IPS DF 4.7 (cell line): ENCODE measurements at regions not wholly inside any gene's neighbourhood (a gene's known extent, or its start where the extent isn't known, plus 50 kb on each side); places are given as distances from the start of the nearest gene placed in this dataset.

Source experiments
- DNase-seq: peaks from one replicate; pipeline ENCODE4 v3.0.0-alpha.2; 2013; ENCODE audit warnings: low spot score; ENCODE audit errors: extremely low read depth

DNA sequence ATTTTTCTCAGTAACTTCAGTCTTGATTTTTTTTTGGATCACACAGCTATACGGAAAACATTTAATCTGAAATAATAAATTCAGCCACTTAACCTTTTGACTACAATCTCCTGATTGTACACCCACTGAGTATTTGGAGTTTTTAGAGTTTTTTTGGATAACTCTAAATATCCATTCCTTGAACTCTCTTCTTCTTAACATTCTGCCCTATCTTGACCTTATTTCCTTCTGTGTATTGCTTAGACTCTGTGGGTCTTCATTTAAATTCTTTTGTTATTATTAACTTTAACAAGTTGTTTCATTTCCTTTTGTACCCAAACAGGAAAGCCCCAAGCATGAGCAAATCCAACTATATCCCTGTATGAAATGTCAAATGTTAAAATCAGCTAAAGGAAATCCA is 170.2 kb upstream of the PTCHD4 start:
- DNase-seq: no peak

DNA sequence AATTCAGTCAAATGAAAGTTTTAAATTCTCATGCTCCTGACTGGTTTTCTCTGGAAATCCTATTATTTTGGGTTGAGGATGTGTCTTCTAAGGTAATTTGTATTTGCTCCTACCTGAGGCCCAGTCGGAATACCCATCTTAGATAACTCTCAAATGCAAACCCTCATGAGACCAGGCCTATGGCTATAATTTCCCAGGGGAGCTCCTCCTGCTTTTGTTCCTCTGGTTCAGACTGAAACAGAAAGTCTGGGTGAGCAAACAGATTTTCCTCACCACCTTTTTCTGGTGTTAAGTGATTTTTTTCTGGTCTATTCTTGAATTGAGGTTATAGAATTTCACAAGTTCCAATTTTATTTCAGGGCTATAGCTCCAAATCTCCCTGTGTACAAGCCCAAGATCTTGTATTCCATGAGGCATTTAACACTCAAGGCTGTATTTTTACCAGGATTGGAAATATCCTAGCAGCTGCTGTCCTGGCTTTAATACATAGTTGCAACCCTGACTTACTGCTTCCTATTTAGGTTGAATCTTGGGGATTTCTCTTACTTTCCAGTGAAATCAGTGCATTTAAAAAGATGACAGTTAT is 169.1 kb upstream of the PTCHD4 start:
- no peak for DNase-seq

- no peak for DNase-seq
Measured at GRCh38 chr6:48278261-48278660, 167.3 kb upstream of the PTCHD4 start.

- DNase-seq: no peak
Measured at GRCh38 chr6:48272518-48272917, 161.5 kb upstream of the PTCHD4 start.

- DNase-seq: no peak
Measured at GRCh38 chr6:48255094-48255493, 144.1 kb upstream of the PTCHD4 start.

- no peak for DNase-seq
Measured at GRCh38 chr6:48249071-48249470, 138.1 kb upstream of the PTCHD4 start.

- no peak for DNase-seq
Measured at GRCh38 chr6:48243071-48243470, 132.1 kb upstream of the PTCHD4 start.

- no peak for DNase-seq
Measured at GRCh38 chr6:48240287-48240686, 129.3 kb upstream of the PTCHD4 start.

- no peak for DNase-seq
Measured at GRCh38 chr6:48236375-48236774, 125.4 kb upstream of the PTCHD4 start.

- no peak for DNase-seq
Measured at GRCh38 chr6:48233063-48233462, 122.1 kb upstream of the PTCHD4 start.

GRCh38 chr6:48229841-48230240 is 118.8 kb upstream of the PTCHD4 start:
- no peak for DNase-seq

- no peak for DNase-seq
Measured at GRCh38 chr6:48222241-48222640, 111.2 kb upstream of the PTCHD4 start.

- DNase-seq: no peak
Measured at GRCh38 chr6:48213076-48213788, 102.2 kb upstream of the PTCHD4 start.

GRCh38 chr6:48212501-48212900 is 101.5 kb upstream of the PTCHD4 start:
- no peak for DNase-seq

DNA sequence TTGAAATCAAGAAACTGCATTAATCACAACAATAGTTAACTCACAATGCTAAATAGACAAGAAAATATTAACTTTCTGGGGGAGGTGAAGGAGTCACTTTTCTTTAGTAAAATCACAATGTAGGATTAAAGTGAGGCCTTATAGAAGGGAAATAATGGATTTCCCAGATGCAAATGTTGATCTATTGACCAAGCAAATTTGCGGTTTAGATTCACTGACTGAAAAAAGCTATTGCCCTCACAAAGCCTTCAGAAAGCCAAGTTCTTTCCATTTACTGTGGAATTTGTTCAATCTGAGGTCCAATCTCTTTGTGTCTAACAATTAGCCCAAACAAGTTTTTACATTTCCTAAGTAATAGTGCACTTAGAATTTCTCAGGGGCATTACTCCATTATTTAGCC is 95.1 kb upstream of the PTCHD4 start:
- DNase-seq: no peak

DNA sequence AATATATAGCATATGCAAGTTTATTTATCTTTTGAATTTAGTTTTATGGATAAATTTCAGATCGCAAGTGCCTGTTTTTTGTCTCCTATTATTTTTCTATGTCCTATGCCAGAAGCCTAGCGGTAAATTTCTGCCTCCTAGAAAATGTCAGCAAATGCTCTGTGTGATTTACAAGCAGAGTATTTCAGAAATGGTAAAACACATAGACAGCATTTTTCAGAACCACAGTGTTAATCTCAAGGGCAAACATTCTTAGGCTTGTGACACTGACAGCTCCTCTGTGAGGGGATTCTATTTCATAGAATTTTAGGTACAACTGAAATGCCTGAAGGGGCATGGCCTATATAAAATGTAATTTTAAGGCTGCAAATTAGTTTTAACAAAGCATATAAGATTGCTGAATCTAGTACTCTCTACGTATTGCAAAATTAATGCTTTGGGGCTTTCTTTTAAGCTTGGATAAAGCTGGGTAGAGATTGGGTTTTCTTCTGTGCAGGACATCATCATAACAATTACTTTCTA is 89.9 kb upstream of the PTCHD4 start:
- DNase-seq: no peak

GRCh38 chr6:48199499-48199898 is 88.5 kb upstream of the PTCHD4 start:
- no peak for DNase-seq

DNA sequence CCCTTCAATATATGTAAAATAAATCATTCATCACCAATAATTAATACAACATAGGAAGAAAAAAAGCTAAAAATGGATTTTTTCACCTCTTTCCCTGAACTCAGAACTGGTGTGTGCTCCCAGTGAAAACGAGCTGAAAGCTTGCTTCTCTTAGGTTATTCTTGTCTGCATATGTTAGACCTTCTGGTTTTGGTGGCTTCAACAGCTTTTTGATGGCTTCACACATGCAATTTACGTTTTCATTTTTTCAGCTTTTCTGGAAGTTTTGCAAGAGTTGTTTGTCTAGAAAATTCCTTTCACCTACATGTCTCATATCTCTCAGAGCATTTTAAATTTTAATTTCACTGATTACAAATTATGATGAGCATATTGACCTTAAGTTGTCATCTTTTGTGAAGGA is 86.9 kb upstream of the PTCHD4 start:
- no peak for DNase-seq

- no peak for DNase-seq
Measured at GRCh38 chr6:48194596-48195295, 83.7 kb upstream of the PTCHD4 start.

DNA sequence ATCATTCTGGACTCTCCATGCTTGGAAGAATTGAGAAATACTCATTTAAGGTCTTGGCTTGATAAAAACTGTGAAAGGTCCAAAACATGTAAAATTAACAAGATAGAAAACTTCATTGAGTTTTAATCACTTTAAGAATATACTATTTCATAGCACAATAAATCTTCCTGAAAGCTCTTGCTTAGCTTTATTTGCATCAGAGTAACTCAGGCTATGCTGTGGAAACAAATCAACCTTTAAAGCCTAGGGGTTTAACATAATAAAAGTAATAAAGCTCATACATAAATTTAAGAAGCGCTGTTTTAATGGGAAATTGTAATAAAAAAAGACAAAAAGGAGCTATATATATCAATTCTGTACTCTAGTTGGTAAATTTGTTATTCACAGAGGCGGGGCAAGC is 77.2 kb upstream of the PTCHD4 start:
- no peak for DNase-seq

DNA sequence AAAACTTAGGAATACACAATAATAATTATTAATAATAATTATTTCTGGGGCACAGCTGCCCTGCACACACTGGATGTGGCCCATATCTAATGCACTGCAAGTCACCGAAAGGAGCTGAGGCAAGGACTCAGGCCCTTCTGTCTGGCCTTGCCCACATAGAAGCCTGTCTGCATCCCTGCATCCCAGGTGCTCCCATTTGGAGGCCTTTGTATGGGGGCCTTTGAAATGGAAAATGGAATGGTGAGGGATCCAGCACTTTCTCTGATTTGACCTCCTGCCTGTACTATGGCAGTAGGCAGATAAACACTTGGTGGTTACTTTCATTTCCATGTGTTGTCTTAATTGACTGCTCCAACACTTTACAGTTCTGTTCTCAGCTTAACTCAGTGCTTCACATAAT is 75.7 kb upstream of the PTCHD4 start:
- no peak for DNase-seq

DNA sequence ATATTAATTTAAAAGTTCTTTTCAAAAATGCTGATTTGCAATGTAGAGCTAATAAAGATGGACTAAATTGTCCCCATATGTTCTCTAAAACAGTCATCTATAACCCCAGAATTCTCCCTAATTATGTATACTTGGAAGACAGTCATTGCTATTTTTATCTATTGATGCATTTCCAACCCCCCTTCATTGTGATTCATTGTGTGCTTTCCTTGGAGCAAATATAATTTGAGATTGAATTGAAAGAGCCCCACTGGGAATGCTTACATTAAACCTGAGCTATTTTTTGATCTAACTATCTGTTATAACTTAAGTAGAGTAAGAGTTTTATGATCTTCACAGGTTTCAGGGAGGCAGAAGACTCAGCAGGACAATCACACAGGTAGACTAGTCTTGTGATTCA is 73.7 kb upstream of the PTCHD4 start:
- no peak for DNase-seq
